NCI-H446 (cell line): ENCODE measurements at regions not wholly inside any gene's neighbourhood (a gene's known extent, or its start where the extent isn't known, plus 50 kb on each side); places are given as distances from the start of the nearest gene placed in this dataset.

Source experiments
- DNase-seq, 2 experiments: peaks; one replicate each; lab custom pipeline; 2025; lab: John Stamatoyannopoulos, UW

DNA sequence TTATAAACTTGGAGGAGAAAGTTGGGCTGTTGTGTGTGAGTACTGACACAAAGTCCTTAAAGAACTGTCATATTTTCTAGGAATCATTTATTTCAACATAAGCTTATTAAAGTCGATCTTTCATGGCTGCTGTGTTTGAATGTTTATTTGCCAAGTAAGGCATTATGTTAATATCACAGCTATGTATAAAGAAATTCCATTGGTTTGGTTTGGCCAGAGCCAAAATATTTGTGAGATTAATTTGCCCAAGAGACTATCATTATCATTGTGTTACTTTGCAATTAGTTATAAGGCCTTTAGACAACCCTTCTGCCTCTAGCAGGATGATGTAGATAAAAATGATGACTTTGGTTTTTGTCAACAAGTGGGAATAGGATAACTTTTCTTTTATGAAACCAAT, 240.6 kb upstream of the NT5C1B start:
- DNase-seq, result no peak

DNA sequence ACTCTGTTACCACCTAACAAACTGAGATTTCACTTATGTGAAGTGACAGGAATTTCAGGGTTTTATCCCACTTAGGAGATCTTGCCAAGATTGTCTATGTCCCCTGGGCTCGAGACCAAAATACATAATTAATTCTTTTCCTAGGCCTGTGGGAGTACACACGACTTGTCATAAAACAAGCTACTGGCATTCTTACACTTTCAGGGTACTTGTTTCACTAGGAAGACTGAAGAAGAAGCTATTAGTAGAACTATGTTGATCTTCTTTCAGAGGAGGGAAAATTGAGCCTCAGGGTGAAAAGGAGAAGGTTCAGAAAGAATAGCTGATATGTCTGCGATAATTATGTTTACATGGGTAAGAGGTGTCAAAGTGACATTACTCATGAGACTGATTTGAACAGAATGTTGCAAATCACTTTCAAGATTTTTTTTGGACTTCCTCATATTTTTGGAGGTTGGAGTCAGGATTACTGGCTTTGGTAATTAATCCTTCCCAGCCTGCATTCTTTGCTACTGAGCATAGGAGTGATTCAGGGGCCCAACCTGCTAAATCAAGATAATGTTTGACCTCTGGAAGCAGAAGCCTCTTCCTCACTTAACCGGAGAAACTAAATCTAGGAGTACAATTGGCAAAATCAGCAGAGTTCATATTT, 240.0 kb upstream of the NT5C1B start:
- no peak for DNase-seq

DNA sequence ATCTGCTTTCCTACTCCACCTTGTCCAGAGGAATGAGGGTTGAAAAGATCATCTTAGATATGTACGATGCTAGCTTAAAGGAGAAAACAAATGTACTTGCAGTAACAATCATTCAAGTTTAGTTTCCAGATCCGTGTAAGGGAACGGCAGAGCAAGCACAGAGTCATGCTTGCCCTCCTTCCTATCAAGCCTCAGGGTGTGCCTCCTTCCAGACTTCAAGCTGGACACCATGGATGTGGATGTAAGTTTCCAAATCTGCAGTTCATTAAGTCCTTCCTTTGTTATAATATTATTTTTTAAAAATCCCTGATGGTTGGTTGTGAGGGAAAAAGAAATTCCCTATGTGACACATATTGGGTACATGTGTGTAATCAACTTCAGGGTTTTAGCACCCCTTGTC, 238.9 kb upstream of the NT5C1B start:
- DNase-seq, result no peak

DNA sequence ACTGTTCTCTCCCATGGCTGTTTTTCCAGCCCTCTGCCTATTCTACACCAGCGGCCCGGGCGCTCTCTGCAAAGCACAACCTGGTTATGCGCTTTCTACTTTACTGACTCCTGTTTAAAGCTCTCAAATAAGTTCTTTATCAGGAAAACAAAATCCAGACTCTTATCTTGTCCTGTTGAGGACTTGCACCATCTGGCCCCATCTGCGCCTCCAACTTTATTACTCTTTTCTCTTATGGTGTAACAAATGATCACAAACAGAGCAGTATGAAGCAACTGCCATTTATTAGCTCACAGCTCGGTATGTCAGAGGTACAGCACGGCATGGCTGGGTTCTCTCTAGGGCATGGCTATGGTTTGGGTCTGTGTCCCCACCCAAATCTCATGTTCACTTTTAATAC, 236.5 kb upstream of the NT5C1B start:
- no peak for DNase-seq

DNA sequence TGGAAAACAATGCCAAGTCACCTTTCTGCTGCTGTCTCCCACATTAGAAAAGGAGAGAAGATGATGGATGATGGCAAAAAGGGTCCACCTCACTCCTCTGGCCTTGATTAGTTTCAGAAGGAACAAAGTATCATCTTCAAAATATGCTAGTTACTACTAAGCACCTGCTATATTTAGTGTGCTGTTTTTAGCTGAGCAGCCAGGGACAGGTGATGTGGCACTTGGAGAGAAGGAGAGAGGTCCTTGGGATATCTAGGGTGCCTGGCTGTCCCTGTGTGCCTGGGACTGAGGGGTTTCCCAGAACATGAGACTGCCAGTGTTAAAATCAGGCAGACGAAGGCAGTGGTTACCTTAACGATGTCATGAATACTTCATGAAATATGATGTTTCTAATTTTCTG, 235.5 kb upstream of the NT5C1B start:
- DNase-seq, result no peak

DNA sequence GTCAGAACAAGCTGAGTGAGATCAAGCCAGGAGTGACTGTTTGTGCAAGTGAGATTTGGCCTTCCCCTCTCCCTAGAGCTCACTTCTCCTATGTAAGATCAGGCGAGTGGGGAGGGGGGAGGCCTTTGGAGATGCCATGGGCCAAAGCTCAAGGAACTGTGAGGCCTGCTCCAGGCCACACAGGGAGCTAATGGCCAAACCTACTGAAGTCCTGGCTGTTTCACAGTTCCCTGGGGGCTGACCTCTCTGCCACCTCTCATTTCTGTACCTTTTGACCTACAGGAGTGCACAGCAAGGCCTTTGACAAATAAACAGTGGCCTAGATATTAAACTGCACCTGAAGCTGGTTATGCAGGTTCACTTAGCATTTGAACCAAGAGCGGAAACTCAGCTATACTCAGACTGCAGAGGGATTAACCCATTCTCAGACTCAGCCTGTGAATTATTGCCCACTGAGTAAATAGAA, 235.0 kb upstream of the NT5C1B start:
- no peak for DNase-seq

DNA sequence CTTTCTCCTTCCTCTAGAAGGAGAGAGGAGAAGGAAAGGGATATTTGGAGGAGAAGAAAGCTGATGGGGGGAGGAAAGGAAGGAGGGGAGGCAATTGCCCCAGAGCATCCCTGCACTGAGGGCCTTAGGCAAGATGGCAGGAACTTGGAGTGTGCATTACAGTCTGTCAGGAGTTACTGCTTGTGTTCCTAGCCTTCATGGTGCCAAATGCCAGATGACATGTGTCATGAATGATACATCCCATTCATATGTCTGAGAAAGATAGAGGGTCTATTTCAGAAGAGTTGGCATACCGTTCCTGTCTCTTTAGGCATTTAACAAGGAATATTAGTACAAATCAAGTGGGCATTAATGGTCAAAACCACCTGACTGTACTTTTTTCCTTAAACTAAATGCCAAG, 232.1 kb upstream of the NT5C1B start:
- no peak for DNase-seq

DNA sequence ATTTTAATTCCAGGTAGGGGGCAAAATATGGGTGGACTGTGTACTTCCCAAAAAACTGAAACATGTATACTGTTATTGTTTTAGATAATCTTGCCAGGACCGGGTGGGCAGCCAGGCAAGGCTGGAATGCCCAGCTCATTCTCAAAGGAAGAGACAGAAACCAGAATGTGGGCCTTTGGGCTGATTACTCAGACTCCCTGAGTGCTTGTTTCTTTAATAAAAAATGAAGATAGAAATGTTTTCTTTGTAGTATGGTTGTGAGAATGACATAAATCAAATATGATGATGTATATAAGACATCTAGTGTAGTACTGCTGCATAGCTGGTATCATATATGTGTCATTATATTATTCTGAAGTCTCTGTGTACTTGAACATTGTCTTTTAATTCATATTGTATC, 231.6 kb upstream of the NT5C1B start:
- no peak for DNase-seq

DNA sequence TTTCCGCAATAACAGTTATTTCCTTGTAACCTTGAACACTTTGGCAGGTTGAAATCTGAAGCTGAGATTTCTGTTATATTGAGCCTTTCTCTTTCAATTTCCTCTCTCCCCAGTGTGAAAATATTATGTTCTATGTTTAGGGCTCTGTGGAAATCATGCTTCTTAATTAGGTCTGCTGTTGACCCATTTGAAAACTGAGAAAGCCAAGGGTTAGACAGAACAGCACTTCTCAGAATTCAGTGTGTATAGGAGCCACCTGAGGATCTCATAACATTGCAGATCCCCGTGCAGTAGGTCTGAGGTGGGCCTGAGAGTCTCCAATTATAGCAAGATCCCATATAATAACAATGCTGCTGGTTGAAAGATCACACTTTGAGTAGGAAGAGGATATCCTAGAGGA, 230.2 kb upstream of the NT5C1B start:
- no peak for DNase-seq

DNA sequence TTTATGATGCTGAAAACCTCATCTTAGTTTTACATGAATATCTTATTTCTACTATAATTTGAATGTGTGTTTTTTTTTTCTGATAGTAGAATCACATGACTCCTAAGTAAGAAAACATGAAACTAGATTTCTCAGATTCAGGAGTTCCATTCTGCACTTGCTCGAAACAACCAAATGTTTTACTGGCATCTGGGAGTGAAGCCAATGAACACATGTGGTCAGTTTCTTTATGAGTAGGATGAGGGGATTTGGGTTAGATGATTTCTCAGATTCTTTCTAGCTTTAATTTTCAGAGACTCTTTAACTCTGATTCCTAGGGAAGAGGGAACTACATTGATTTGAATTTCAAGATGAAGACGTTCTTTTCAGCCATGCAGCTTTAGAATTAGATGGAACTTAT, 225.0 kb upstream of the NT5C1B start:
- no peak for DNase-seq

DNA sequence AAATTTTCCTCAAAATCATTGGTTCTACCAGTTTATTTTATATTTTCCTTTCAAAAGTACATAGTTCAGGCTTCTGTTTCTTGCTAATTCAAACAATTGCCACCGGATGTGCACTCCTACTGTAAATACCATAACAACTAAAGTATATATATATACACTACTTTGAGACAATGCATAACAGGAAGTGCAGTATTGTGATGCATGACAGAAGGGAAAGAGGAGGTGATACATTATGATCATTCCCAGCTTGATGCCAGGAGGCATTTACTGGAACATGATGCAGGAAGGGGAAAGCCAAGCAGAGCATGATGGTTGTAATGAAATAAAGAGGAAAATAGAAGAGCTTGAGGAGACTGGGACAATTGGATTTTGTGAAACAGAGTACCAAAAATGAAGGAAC, 215.2 kb upstream of the NT5C1B start:
- no peak for DNase-seq

DNA sequence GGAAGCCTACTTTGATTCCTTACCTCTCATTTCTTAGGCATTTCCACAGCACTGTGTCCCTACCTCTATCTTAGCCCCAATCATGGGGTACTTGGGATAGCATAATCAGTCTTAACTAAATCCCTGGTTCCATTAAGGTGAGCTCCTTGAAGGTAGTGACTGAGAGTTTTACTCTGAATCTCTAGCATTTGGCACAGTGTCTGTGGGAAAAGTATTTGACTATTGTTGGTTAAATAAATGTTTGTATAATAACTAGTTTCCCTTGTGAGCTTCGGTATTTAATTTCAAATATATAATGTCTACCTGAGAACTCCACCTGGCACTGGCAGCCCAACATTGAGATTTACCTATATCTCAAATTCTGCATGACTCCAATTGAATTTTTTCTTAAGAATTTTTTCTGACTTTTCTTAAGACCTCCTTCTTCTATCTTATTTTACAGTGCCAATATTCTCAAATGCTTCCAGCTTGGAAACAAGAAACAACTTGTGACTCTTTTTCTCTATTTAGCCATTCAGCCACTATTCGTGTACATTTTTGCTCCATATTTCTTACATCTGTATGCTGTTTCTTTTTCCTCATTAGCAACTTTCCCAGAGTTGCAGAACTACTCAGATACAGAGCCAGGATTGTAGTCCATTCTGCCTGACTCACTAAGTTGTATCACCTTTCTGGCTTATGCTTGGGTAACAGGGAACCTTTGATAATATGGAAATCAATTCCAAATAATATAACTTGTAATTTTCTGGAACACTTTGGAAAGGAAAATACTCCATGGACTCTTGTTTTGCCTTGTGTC, 214.0 kb upstream of the NT5C1B start:
- no peak for DNase-seq

DNA sequence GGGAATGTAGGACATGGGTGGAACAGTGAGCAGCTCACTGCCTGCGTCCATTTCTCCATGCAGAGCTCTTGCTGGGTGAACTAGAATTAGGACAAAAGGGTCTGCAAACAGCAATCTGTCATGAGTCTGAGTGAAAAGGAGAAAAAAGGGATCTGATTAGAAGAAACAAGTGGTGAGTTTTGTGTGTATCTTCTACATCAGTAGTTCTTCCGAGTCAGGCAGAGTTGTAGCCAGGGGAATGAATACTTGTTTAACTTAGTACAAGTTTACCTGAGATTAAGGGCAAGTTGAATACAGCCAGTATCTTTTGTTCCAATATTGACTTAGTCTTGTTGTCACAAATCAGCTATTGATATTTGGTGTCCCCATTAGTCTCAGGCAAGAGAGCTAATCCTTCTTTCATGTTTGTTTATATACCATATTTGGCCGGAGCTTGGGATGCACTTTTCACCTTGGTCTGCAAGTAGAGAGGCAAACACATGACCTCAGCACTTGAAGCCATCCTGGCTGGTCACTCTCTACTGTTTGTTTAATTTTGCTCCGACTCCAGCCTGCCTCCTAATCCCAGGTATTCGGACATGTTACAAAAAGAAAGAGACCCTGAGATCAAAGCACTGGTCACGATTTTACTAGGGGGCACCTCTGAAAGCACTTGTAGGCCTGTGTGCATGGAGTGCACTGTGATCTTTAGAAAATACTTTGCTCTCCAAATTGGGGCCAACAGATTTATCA, 211.0 kb upstream of the NT5C1B start:
- no peak for DNase-seq

DNA sequence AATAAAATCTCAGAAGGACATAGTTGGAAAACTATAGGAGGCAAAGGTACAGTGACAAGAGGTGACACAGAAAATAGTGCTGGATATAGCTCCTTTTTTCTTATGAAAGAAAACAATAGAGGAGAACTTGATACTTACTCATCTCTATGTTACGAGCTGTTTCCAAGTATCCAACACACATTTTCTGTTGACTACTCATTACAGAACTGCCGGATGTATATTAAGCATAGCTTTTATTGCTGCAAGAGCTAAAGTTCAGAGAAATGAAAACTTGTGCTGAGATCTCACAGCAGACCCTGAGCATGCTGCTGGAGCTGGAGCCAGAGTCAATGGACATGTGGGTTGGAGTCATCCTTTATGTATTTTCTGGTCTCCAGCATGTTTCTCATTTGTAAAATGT, 210.0 kb upstream of the NT5C1B start:
- no peak for DNase-seq

DNA sequence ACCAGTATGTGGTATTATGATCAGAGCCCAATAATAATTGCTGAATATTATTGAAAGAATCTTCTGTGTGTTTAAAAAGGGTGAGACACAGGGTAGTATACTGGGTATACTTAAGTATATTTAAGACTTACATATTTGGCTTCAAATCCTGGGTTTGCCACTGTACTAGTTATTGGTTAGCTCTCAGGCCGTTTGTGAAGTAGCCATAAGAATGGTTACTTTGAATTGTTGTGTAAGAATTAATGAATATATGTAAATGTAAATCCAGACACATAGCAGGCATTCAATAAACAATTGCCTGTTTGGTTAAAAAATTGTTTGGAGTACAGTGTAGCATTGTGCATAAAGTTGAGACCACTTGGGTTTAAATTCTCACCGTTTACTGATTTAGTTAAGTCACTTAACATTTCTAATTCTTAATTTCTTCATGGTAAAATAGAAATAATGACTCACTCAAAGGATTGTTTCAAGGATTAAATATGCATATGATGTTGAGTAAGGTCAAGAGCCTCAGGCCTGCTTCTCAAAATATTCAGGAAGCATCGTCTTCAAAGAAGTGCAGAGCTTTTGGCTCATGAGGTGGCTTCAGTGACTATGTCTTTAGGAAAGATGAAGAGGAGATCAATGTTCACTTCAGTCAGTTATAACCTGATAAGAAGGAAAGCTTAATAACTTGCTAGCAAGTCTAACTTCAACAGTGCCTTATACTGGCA, 207.9 kb upstream of the NT5C1B start:
- DNase-seq, result no peak

DNA sequence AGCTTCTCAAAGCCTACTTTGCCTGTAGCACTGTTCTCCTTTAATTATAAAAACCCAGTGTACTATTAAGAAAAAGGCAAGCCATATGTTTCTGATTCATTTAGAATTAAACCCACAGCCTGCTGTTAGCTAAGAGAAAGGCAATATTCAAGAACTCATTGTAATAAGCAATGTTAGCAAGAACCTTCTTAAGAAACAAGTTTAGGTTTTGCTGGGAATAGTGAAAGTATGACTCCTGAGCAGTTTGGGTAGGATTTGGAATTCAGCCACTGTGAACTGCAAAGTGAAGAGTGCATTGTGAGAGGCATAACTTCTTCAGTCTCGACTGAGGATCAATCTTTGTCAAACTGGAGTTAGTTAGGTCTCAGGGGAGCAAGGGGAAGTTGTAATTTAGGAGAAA, 206.5 kb upstream of the NT5C1B start:
- no peak for DNase-seq

DNA sequence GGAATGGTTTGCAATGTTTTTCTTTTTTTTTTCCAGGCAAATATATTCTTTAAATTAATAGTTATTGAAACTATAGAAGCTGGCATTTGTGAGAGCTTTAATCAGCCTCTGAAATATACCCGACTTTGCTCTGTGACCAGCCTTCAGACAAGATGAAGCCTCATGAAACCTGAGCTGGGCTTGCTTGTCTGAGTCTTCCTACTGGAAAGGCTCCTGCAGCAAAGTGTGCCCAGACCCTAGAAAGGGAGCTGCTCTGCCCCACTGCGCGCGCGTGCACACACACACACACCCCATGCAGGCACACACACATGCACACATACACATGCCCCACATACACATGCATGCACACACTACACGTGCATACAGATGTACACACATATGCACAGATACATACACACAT, 203.3 kb upstream of the NT5C1B start:
- no peak for DNase-seq

DNA sequence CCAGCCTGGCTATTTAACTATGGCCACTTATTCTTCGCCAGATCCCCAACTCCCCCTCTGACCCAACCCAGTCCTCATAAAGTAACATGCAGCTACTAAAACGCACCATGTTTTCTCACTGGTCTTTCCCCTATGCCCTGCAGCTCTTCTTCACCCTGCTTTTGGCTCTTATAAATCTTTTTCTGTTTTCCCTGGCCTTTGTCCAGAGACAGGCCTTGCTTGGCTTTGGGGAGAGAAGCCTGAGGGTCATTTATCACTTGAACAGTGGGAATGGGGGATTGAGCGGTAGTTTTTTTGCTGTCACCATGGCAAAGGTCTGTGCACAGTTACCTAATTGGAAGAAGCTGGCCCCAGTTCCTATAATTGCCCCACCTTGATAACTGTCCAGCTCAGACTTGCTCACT, 202.9 kb upstream of the NT5C1B start:
- peak; percentile 2 to 11 for DNase-seq

DNA sequence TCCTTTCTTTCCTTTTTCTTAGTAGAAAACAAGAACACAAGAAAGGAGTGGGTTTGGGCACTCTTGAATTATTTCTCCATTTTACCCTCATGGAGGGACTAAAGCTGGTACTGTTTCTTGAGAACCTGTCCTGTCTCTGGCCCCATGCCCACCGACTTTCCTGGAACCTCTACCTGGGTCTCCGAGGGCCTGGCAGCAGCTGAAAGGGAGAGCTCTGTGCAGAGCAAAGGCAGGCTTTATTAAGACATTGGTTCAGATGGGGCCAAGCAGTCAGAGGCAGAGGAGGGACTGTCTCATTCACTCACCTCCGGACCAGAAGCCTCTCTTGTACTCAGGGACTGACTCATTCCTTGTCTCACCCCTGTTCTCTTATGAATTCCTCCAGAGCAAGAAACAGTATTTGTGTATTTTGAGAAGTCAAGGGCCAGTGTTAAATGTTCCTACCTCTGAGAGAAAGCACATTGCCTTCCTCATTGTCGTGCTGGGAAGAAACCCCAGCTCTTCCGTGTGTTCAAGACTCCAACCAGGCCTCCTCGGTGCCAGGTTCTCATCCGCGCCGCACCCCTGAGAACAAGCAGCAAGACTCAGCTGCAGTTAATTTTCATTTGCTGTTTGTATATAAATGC, 201.9 kb upstream of the NT5C1B start:
- no peak for DNase-seq

DNA sequence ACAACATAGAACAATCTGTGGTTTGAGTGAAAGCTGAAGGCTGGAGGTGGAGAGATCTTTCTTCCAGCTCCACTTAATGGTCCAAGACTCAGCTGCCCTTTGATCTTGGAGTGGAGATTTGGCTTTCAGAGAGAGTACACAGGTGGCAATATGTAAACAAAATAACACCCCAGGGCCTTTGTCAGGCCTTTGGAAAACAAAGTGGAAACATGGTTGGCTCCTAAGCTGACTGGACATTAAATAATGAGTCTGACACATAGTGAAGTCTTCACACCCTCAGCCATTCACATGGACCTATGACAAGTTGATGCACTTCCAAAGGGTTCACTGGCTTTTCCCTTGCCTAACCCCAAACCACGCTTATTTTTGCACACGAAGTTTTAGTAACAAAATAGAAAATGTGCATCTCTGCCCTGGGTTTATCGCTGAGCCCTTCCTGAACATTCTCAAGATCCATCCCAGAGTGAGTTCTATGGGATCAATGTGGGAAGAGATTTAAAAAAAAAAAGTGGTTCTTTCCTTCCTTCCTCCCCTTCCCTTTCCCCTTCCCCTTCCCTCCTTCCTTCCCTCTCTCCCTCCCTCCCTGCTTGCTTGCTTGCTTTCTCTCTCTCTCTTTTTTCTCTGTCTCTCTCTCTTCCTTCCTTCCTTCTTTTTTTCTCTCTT, 201.3 kb upstream of the NT5C1B start:
- no peak for DNase-seq

DNA sequence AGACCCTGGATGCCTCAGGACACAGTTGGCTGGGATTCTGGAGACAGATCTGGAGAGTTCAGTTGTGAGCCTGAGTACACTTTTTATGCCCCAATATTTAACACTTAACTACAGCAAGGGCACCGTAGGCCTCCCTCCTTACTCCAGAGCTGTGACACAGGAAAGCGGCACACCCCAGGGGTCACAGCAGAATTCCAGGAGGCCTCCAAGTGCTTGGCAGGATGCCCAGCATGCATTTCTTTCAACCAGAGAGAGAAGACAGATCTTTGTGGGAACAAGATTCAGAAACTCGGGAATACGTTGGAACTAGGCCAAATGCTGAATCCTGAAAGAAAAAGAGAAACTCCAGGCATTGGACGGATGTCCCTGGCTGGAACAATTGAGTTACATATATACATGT, 199.2 kb upstream of the NT5C1B start:
- peak in 1 of 2 experiments; percentile 20 for DNase-seq
